ENCODE measurements at regions not wholly inside any gene's neighbourhood (a gene's known extent, or its start where the extent isn't known, plus 50 kb on each side); places are given as distances from the start of the nearest gene placed in this dataset.

- Mint-ChIP-seq H3K27ac (no peak overlapping the region), H3K4me1 (ENCODE audit: low read depth) (peaks cover 62% of the 10 kb centered on the region), H3K36me3 (ENCODE audit: low read depth) (peaks cover 13% of the 10 kb centered on the region), H3K4me3 (no peak overlapping the region), H3K9me3 (peaks cover 4% of the 10 kb centered on the region), H3K27me3 (ENCODE audit: low read depth) (no peaks in the 10 kb centered on the region)
- no peak for DNase-seq (ENCODE audit: low spot score)
These were observed 503.7 kb upstream of the JARID2 start for GRCh38 chr6:14742171-14742570.

GRCh38 chr6:14742680-14743079, 503.2 kb upstream of the JARID2 start:
- H3K27ac Mint-ChIP-seq, result no peak overlapping the region
- H3K4me1 Mint-ChIP-seq (ENCODE audit: low read depth), result peaks cover 62% of the 10 kb centered on the region
- no peak overlapping the region for H3K4me3 Mint-ChIP-seq
- H3K9me3 Mint-ChIP-seq, result peaks cover 4% of the 10 kb centered on the region
- peaks cover 13% of the 10 kb centered on the region for H3K36me3 Mint-ChIP-seq (ENCODE audit: low read depth)
- H3K27me3 Mint-ChIP-seq (ENCODE audit: low read depth), result no peaks in the 10 kb centered on the region
- no peak for DNase-seq (ENCODE audit: low spot score)

- peaks cover 4% of the 10 kb centered on the region for H3K9me3 Mint-ChIP-seq
- no peak for DNase-seq (ENCODE audit: low spot score)
- H3K4me1 Mint-ChIP-seq (ENCODE audit: low read depth), result peaks cover 64% of the 10 kb centered on the region
- no peaks in the 10 kb centered on the region for H3K27me3 Mint-ChIP-seq (ENCODE audit: low read depth)
- H3K36me3 Mint-ChIP-seq (ENCODE audit: low read depth), result peaks cover 13% of the 10 kb centered on the region
- H3K4me3 Mint-ChIP-seq, result peak overlapping the region; percentile 74
- H3K27ac Mint-ChIP-seq, result peak overlapping the region; percentile 89
These were observed 502.8 kb upstream of the JARID2 start for GRCh38 chr6:14743144-14743473.

GRCh38 chr6:14743474-14744211, 502.2 kb upstream of the JARID2 start:
- Mint-ChIP-seq H3K4me3 (peak overlapping the region; percentile 74), H3K27ac (peak overlapping the region; percentile 89)

GRCh38 chr6:14744212-14744556, 501.7 kb upstream of the JARID2 start:
- Mint-ChIP-seq H3K4me1 (ENCODE audit: low read depth) (peaks cover 63% of the 10 kb centered on the region), H3K9me3 (peaks cover 4% of the 10 kb centered on the region), H3K4me3 (peak overlapping the region; percentile 74), H3K36me3 (ENCODE audit: low read depth) (peaks cover 13% of the 10 kb centered on the region), H3K27ac (peak overlapping the region; percentile 89), H3K27me3 (ENCODE audit: low read depth) (no peaks in the 10 kb centered on the region)
- DNase-seq (ENCODE audit: low spot score), result no peak

More at GRCh38 chr6:14743474-14744211, 502.2 kb upstream of the JARID2 start:
- peaks cover 13% of the 10 kb centered on the region for H3K36me3 Mint-ChIP-seq (ENCODE audit: low read depth)
- no peaks in the 10 kb centered on the region for H3K27me3 Mint-ChIP-seq (ENCODE audit: low read depth)
- DNase-seq (ENCODE audit: low spot score), result peak; percentile 90
- H3K9me3 Mint-ChIP-seq, result peaks cover 4% of the 10 kb centered on the region
- H3K4me1 Mint-ChIP-seq (ENCODE audit: low read depth), result peaks cover 63% of the 10 kb centered on the region

- no peaks in the 10 kb centered on the region for H3K9me3 Mint-ChIP-seq
- H3K4me1 Mint-ChIP-seq (ENCODE audit: low read depth), result peaks cover 62% of the 10 kb centered on the region
- no peak for DNase-seq (ENCODE audit: low spot score)
- H3K4me3 Mint-ChIP-seq, result no peak overlapping the region
- no peak overlapping the region for H3K27ac Mint-ChIP-seq
- H3K27me3 Mint-ChIP-seq (ENCODE audit: low read depth), result no peaks in the 10 kb centered on the region
- H3K36me3 Mint-ChIP-seq (ENCODE audit: low read depth), result peaks cover 4% of the 10 kb centered on the region
These were observed 499.6 kb upstream of the JARID2 start for GRCh38 chr6:14746139-14746837.

- Mint-ChIP-seq H3K27ac (no peak overlapping the region), H3K4me1 (ENCODE audit: low read depth) (peaks cover 53% of the 10 kb centered on the region), H3K27me3 (ENCODE audit: low read depth) (no peaks in the 10 kb centered on the region)
These were observed 497.9 kb upstream of the JARID2 start for GRCh38 chr6:14747881-14748520.

GRCh38 chr6:14748679-14749078, 497.2 kb upstream of the JARID2 start:
- DNase-seq (ENCODE audit: low spot score), result peak; percentile 62
- H3K4me1 Mint-ChIP-seq (ENCODE audit: low read depth), result peaks cover 46% of the 10 kb centered on the region
- H3K27me3 Mint-ChIP-seq (ENCODE audit: low read depth), result no peaks in the 10 kb centered on the region
- H3K9me3 Mint-ChIP-seq, result no peaks in the 10 kb centered on the region
- H3K4me3 Mint-ChIP-seq, result peak overlapping the region; percentile 18
- H3K36me3 Mint-ChIP-seq (ENCODE audit: low read depth), result peaks cover 4% of the 10 kb centered on the region
- peak overlapping the region; percentile 1 for H3K27ac Mint-ChIP-seq

More at GRCh38 chr6:14747881-14748520, 497.9 kb upstream of the JARID2 start:
- H3K36me3 Mint-ChIP-seq (ENCODE audit: low read depth), result peaks cover 4% of the 10 kb centered on the region
- peak overlapping the region; percentile 41 for H3K4me3 Mint-ChIP-seq
- no peaks in the 10 kb centered on the region for H3K9me3 Mint-ChIP-seq
- peak; percentile 41 for DNase-seq (ENCODE audit: low spot score)

- H3K4me3 Mint-ChIP-seq, result no peak overlapping the region
- peaks cover 37% of the 10 kb centered on the region for H3K4me1 Mint-ChIP-seq (ENCODE audit: low read depth)
- H3K27me3 Mint-ChIP-seq (ENCODE audit: low read depth), result no peaks in the 10 kb centered on the region
- H3K9me3 Mint-ChIP-seq, result no peaks in the 10 kb centered on the region
- no peaks in the 10 kb centered on the region for H3K36me3 Mint-ChIP-seq (ENCODE audit: low read depth)
- no peak overlapping the region for H3K27ac Mint-ChIP-seq
- no peak for DNase-seq (ENCODE audit: low spot score)
These were observed 495.7 kb upstream of the JARID2 start for GRCh38 chr6:14750059-14750661.

- DNase-seq (ENCODE audit: low spot score), result no peak
- H3K4me1 Mint-ChIP-seq (ENCODE audit: low read depth), result peaks cover 27% of the 10 kb centered on the region
- H3K9me3 Mint-ChIP-seq, result no peaks in the 10 kb centered on the region
- no peaks in the 10 kb centered on the region for H3K36me3 Mint-ChIP-seq (ENCODE audit: low read depth)
- no peak overlapping the region for H3K27ac Mint-ChIP-seq
- no peak overlapping the region for H3K4me3 Mint-ChIP-seq
- no peaks in the 10 kb centered on the region for H3K27me3 Mint-ChIP-seq (ENCODE audit: low read depth)
These were observed 494.2 kb upstream of the JARID2 start for GRCh38 chr6:14751645-14752175.

- Mint-ChIP-seq H3K27ac (peak overlapping the region; percentile 76), H3K27me3 (ENCODE audit: low read depth) (no peaks in the 10 kb centered on the region), H3K4me3 (peak overlapping the region; percentile 62), H3K36me3 (ENCODE audit: low read depth) (no peaks in the 10 kb centered on the region), H3K9me3 (no peaks in the 10 kb centered on the region), H3K4me1 (ENCODE audit: low read depth) (peaks cover 6% of the 10 kb centered on the region)
- DNase-seq (ENCODE audit: low spot score), result peak; percentile 59
These were observed 490.9 kb upstream of the JARID2 start for GRCh38 chr6:14754751-14755513.

- Mint-ChIP-seq H3K9me3 (no peaks in the 10 kb centered on the region), H3K4me1 (ENCODE audit: low read depth) (peaks cover 4% of the 10 kb centered on the region), H3K27me3 (ENCODE audit: low read depth) (no peaks in the 10 kb centered on the region), H3K36me3 (ENCODE audit: low read depth) (no peaks in the 10 kb centered on the region), H3K4me3 (no peak overlapping the region), H3K27ac (no peak overlapping the region)
- DNase-seq (ENCODE audit: low spot score), result no peak
These were observed 489.5 kb upstream of the JARID2 start for GRCh38 chr6:14756340-14756739.

- no peaks in the 10 kb centered on the region for H3K9me3 Mint-ChIP-seq
- H3K4me1 Mint-ChIP-seq (ENCODE audit: low read depth), result peaks cover 4% of the 10 kb centered on the region
- no peak overlapping the region for H3K4me3 Mint-ChIP-seq
- no peaks in the 10 kb centered on the region for H3K27me3 Mint-ChIP-seq (ENCODE audit: low read depth)
- DNase-seq (ENCODE audit: low spot score), result no peak
- no peaks in the 10 kb centered on the region for H3K36me3 Mint-ChIP-seq (ENCODE audit: low read depth)
- H3K27ac Mint-ChIP-seq, result no peak overlapping the region
These were observed 488.9 kb upstream of the JARID2 start for GRCh38 chr6:14757014-14757413.

Data from T-helper 2 cell treated with Interferon-gamma antibody and Interleukin-4, amounts not matched to agents 5 μg/mL and 100 μg/mL, for 36 hours (primary cell).